Non-pigmented ciliary epithelial cell (primary cell): ENCODE measurements at regions not wholly inside any gene's neighbourhood (a gene's known extent, or its start where the extent isn't known, plus 50 kb on each side); places are given as distances from the start of the nearest gene placed in this dataset.

ENCODE experiments used
- DNase-seq: peaks from one replicate; pipeline ENCODE4 v3.0.0-alpha.2; 2010; ENCODE audit warnings: low read depth

- DNase-seq, result no peak
Observed at GRCh38 chr11:90849312-90849711, 626.5 kb upstream of the CHORDC1 start.

DNA sequence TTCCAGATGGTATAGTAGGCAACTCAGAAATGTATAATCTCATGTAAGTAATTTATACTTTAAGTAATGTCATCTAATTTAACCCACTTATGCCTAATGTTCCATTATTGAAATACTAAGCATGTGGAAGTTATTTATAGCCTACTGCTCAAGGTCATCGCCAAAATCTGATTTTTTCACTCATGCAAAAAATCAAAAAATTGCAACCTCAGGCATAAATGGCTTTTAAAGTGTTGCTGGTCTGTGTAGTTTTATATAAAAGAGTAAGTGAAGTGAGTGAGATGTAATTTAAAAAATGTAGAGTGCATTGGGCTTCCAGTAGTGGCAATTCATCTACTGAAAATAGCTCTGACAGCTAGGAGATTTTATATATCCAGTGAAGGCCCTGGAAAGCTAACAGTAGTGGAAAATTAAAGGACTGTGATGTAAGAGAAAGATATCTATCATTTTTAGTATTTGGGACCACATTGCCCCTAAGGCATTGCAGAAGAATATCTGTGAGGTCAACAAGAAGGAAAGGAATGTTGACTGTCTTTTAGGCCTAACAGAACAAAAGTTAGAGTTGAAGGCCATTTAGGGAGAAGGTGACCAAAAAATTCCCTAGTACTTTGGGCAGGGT, 624.5 kb upstream of the CHORDC1 start:
- no peak for DNase-seq

DNA sequence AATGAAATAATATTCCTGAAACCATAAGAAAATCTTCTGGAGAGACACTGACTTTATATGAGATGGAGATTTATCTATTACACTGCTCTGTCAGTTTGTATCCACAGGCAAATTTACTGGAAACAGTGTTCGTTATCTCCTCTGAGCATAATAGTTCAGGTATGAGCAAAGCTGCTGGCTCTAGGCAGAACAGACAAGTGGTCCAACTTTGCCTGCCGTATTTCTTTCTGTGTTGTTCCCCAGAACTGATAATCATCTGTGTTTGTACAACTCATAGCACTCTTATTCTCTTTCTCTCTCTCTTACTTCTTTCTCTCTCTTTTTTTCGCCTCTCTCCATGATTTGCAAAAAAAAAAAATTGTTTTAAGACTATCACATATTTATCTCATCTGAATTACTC, 623.8 kb upstream of the CHORDC1 start:
- DNase-seq, result no peak

DNA sequence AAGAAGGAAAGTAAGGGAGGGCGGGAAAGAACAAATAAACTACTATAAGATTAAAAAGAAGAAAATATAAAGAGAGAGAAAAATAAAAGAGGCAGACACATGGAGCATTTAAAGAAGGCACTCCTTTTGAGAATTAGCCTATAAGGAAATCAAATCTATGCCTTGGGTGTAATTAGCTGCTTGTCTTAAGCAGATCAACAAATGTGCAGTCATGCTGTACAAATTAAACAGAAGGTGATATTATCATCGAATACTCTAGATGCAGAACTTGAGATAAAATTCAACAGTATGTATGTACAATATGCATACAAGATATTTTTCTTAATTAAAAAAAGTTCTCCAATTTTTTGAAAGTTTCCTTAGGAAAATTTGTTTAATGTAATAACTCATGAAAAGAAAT, 623.0 kb upstream of the CHORDC1 start:
- no peak for DNase-seq

DNA sequence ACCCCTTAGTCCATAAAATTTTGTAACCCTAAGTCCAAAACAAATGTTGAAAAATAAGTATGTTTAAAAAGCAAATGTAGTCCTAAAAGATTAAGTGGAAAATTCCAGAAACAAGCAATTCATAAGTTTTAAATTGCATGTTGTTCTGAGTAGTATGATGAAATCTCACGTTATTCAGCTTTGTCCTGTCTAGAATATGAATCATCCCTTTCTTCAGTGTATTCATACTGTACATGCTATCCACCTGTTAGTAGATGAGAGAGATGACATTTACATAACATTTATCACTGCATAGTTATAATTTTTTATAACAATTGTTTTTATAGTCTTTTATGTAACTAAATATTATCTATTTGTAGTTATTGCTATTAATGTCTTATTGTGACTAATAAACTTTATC, 622.3 kb upstream of the CHORDC1 start:
- no peak for DNase-seq

GRCh38 chr11:90844041-90844440, 621.2 kb upstream of the CHORDC1 start:
- no peak for DNase-seq

DNA sequence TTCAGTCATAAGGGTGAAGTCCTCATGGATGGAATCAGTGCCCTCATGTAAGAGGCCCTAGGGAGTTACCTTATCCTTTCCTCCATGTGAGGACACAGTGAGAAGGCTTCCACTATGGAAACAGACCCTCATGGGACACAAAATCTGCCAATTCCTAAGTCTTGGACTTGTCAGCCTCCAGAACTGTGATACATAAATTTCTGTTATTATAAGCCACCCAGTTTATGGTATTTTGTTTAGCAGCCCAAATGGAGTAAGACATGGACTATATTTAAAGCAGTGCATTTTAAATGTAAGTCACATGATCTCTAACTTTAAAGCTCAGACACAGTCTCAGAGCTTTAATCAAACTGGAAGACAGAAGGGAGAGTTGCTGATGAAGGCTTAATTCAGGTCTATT, 619.8 kb upstream of the CHORDC1 start:
- no peak for DNase-seq

- no peak for DNase-seq
Observed at GRCh38 chr11:90840071-90840470, 617.2 kb upstream of the CHORDC1 start.

- no peak for DNase-seq
Observed at GRCh38 chr11:90836031-90836430, 613.2 kb upstream of the CHORDC1 start.

DNA sequence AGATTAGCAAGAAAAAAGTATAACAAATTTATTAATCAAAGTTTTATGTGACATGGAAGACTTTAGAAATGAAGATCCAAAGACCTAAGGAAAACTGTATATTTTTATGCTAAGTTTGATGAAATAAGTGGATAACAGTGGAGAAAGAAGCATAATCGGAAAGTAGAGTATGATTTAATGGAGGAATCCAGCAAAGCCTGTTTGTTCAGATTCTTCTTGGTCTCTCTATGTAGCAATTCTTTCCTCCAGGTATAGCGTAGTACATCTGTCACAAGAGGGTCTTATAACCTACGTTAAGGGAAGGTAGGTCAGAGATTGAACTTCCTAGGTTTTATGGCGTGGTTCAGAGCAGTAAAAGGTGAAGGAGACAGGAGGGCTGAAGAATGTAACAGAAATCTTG, 600.6 kb upstream of the CHORDC1 start:
- DNase-seq, result no peak

DNA sequence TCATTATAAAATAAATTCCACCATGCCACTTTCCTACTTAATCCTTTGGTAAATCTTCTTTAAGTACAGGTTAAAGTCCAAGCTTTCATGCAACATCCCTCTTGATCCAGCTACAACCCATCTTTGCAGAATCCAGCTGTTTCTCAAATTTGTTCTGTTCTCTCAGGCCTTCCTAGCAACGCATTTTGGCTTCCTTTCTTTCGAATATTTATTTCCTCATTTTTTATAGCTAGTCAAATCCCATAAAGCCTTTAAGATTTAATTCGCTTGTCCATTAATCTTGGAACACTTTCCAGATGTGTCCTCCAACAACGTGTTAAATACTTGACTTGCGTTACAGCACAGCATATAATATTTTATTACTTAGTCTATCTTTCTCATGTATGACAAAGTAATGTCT, 600.1 kb upstream of the CHORDC1 start:
- no peak for DNase-seq

GRCh38 chr11:90818196-90818745, 595.4 kb upstream of the CHORDC1 start:
- no peak for DNase-seq

- no peak for DNase-seq
Observed at GRCh38 chr11:90809581-90809980, 586.7 kb upstream of the CHORDC1 start.

DNA sequence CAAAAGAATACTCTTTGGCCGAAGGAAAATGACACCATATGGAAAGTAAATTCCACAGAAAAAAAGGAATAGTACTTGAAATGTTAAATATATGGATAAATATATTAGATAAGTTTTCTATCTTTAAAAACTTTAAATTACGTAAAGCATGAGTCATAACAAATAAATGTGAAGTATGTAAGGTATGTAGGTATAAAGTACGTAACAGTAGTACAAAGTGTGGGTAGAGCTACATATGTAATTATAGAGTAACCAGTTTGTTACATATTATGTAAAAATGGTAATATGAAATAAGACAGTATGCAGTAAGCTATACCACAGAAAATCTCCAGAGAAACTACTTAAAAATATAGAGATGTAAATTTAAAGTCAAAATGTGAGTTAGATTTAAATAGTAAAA, 582.3 kb upstream of the CHORDC1 start:
- DNase-seq, result no peak

GRCh38 chr11:90803831-90804230, 581.0 kb upstream of the CHORDC1 start:
- no peak for DNase-seq

DNA sequence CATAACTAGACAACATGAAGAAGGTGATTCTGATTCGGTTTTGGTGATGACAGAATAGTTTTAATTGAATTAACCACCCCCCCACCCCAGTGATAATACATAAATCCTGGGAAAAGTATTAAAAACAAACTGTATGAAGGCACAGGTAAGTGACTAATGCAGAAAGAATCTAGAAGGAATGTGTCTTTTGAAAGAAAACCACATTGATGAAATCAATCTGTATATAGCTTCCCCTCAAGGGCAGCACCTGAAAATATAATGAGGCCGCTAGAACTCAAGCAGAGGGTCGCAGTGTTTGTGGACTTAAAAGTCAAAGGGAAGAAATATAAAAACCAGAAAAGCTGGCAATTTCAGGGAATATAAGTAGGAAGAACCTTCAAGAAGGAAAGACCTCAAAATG, 580.5 kb upstream of the CHORDC1 start:
- no peak for DNase-seq

- no peak for DNase-seq
Observed at GRCh38 chr11:90798769-90799168, 575.9 kb upstream of the CHORDC1 start.

- DNase-seq, result no peak
Observed at GRCh38 chr11:90795746-90796145, 572.9 kb upstream of the CHORDC1 start.

GRCh38 chr11:90788961-90789360, 566.1 kb upstream of the CHORDC1 start:
- no peak for DNase-seq

- DNase-seq, result no peak
Observed at GRCh38 chr11:90784241-90784814, 561.5 kb upstream of the CHORDC1 start.

DNA sequence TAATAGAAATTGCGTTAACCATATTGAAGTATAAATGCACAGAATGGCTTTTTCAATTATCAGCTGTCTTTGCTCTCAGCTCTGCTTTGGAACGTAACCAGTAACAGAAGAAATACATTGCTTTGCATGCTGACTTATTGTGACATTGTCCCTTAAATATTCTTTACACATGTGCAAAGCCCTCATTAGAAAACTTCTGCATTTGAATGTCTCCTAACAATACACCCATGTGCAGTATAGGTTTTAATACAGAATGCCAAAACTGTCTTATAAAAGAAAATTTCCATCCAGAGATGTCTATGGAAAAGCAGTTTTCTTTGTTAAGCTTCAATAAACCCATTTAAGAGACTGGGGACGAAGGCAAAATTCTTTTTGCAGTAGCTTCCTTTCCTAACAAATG, 560.3 kb upstream of the CHORDC1 start:
- no peak for DNase-seq

GRCh38 chr11:90779098-90779497, 556.2 kb upstream of the CHORDC1 start:
- no peak for DNase-seq

GRCh38 chr11:90775567-90776165, 552.8 kb upstream of the CHORDC1 start:
- no peak for DNase-seq
